ENCODE measurements at regions not wholly inside any gene's neighbourhood (a gene's known extent, or its start where the extent isn't known, plus 50 kb on each side); places are given as distances from the start of the nearest gene placed in this dataset.
"Not testable (repeated sequence)": the region's sequence is repeated elsewhere in the genome, so short reads cannot be mapped to it uniquely, and the experiment has no call there.

DNA sequence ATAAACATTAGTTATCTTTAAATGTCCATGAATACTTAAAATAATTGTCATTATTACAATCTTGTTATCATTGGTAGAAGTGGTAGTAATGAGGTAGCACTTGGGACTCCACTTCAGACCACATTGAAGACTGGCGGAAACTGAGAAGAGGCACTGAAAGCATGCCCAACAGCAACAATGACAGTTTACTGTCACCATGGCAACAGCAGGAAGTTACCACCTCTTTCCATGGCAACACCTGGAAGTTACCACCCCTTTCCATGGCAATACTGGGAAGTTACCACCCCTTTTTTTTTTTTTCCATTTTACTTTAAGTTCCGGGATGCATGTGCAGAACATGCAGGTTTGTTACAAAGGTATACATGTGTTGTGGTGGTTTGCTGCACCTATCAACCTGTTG, 494.9 kb upstream of the RBFOX1 start:
- no peak for DNase-seq

DNA sequence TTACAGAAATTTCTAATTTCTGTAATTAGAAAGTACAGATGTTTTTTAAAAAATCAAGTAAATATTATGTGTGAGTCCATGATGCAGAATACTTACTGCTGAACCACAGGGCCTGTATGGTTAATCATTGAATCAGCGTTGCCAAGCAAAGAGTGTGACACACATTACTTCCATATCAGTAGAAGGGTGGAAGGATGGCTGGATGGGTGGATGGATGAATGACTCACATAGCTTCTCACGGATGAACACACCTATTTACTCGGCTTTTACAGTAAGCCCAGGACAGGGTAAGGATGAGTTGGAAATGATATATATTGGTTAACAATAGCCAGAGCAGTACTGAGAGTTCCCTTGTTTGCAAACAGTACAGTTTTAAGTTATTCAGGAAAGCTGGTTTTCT, 495.9 kb upstream of the RBFOX1 start:
- no peak for DNase-seq

DNA sequence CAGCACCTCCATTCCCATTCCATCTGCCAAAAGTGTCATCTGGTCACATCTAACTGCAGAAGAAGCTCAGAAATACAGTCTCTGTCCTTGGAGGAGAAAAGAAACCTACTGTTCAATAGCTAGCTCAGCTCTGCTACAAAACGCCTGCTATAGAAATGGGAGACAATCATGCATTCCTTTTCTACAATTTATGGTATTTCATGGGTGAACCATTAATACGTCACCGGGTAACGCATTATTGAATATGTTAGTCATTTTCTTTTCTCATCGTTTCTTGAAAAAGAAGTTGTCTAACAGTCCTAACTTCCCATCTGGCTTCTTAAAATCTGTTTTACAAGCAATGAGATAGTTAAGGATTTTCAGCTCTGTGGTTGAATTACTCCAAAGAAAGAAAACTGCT, 496.7 kb upstream of the RBFOX1 start:
- DNase-seq = no peak

DNA sequence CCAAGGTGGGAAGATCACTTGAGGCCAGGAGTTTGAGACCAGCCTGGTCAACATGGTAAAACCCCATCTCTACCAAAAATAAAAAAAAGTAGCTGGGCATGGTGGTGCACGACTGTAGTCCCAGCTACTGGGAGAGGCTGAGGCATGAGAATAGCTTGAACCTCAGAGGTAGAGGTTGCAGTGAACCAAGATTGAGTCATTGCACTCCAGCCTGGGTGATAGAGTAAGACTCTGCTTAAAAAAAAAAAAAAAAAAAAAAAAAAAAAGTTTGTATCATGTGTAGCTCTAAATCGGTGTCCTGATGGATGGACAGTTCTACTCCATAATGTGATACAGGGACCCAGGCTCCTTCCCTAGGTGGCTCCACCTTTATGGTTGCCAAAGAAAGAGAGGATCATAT, 497.1 kb upstream of the RBFOX1 start:
- DNase-seq = no peak

DNA sequence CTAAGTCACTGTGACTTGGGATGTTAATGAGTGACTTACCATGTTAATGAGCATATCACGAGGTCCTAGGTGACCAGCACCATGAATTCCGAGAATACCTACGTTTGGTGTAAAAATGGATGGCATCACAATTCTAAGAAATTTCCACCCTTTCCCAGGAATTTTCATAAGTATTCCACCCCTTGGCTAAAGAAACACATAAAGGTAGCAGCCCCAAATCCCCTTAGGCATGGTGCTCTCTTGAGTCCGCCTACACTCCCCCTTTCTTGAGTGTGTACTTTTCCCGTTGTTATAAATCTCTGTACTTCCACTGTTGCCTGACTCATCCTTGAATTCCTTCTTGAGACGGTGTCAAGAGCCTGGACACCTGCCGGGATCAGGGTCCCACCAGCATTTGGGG, 504.0 kb upstream of the RBFOX1 start:
- DNase-seq = no peak

DNA sequence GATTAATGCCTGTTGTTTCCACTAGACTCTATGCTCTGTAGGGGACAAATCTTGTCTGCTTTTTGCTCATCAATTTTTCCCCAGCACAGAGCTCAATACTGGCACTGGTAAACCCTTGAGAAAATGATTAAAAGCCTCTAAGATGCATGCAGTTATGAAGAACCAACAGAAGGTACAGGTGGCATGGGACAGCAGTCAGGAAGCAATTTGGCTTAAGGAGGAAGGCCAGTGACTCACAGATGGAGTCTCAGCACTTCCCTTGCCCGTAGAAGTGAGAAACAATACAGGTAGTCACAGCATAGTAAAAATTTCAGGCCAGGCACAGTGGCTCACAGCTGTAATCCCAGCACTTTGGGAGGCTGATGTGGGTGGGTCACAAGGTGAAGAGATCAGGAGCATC, 504.7 kb upstream of the RBFOX1 start:
- no peak for DNase-seq

DNA sequence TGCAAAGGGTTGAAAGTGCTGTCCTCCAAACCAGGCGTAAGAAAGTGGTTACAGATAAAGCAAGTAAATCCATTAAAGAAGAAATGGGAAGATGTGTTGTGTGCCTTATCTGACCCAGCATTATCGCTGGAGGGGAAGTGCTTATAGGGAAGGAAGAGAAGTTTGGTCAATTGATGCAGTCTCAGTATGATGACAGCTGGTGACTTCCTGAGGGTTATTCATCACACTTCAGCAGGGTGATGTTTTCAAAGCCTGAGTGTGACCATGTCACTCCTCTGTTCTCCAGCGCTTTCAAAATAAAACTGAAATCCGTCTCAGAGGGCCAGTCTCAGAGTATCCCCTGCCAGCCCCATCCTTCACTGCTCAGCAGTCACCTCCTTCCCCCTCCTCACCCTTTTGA, 505.4 kb upstream of the RBFOX1 start:
- DNase-seq = no peak

DNA sequence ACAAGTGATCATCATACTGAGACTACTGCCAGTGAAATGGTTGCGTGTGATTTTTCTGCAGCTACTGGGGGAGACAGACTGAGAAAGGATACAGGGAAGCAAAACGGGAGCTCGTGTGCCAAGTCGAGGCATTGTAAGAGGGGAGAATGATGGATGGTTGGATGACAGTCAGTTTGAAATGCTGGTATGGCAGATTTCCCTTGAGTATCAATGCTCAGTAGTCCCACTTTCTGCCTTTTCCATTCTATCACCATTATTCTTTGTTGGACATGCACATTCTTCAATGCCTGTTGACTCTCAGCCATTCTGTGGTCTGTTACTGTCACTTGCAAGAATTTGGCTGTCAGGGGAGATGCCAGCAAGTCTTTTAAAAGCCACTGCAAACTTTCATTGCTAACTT, 510.6 kb upstream of the RBFOX1 start:
- DNase-seq = no peak

DNA sequence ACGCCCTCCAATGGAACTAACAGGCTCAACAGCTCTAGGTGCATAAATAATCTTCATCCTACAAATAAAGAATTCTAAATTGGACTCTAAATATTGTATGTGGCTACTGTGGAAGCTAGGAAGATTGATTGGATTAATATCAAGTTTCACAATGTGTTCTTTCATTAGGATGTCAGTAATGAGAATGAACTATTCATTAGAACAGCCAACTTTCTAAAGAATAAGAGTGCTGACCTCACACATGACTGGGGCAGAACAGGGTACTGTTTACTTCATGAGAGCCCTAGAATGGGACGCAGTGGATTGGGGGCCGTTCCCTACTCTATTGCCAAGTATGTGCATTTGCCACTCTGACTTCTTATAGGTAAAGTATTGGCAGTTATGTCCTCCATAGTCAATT, 528.2 kb upstream of the RBFOX1 start:
- no peak for DNase-seq

DNA sequence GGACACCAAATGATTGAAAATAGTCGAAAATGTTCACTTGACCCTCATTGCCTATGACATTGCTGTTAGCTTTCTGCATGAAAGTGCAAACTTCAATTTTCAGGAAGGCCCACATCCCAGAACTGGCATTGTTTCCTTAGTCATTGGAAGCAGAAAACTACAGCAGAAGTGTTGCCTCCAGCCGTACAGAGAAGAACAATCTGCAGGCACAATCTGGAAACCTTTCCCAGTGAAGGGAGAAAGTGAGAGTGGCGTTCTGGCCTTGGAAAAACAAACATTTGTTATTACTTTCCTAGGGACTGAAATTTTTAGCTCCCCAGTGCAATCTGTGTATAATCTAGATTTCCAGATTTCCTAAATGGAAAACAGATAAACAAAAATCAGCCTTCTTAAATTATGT, 529.5 kb upstream of the RBFOX1 start:
- no peak for DNase-seq

DNA sequence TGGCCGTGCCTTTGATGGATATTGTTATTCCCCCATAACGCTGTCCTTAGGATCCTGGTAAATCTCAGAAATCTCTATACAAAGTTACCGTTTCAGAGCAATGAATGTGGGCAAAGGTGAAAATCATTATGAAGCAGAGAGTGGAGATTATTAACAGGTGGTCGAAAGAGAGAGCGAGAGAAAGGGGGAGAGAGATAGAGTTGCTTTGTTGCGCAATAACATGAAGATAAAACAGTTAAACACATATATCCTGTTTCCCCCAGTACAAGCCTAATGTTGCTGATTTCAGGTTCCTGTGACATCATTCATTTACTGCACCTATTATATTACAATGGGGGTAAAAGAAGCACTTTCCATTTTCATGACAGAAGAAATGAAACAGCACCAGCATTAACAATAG, 535.4 kb upstream of the RBFOX1 start:
- no peak for DNase-seq

DNA sequence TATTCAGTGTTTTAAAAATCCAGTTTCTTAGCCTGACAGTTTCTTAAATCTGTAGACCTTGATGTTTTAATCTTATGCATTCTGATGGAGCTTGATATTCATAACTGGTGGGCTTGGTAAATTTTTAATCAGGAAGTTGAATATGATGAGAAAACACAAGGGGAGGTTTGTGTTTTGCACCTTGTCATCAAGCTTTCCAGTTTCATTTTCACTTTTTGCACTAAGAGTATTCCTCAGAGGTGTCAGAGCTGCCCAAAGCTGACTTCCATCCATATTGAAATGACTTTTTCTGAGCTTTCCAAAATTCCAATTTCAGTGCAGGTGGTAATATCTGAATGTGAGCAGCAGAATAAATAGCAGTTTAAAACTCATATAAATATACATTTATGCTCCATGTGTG, 555.0 kb upstream of the RBFOX1 start:
- DNase-seq = no peak

DNA sequence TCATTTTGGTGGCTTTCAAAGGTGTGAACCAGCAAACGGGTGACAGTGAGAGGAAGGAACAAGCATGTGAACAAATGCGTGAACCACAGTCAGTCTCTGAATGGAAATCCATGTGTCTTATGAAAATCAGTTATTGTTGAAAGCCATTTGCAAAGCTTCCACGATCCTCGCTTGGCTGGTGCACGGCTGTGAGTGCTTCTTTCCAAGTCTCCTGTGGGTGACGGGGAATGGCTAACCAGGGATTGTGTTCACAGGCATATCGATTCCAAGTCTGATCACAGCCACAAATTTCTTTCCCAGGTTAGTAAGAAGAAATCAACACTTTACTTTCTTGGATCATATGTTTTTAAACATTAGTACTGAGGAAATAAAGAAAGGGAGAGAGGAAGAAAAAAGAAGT, 556.9 kb upstream of the RBFOX1 start:
- no peak for DNase-seq

DNA sequence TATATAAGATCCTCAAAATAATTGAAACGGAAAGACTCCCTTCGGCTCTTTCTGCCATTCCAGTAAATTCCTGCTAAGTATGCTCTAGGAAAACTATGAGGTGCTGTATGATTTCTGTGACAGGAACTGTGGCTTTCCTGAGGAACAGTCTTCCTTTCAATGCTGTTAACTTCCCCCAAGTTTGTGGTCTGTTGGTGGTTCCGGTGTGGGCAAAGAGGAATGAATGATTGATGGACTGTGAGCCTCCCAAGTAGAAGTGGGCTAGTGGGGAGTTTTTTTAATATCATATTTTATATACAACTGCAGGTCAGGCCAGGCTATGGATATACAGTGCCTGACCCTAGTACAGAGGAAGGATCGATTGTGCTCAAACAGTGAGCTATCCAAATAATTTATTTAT, 560.7 kb upstream of the RBFOX1 start:
- no peak for DNase-seq

DNA sequence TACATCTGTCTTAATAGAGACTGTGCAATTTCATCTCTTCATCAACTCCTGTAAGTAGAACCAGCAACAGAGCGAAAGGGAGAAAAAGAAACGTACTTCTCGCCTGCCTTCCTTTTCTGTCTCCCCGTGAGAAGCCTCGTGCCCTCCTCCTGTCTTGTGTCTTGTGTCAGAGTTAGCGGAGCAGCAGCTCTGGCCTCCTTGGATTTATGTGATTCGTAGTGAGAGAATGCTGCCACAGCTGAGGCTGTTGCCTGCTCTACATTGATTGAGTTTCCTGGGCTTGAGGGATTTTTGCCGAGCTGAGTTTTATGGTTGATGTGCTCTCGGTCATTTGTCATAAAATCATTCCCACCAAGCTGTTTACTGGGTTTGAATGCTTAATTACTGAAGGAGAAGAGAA, 579.1 kb upstream of the RBFOX1 start:
- DNase-seq = no peak

DNA sequence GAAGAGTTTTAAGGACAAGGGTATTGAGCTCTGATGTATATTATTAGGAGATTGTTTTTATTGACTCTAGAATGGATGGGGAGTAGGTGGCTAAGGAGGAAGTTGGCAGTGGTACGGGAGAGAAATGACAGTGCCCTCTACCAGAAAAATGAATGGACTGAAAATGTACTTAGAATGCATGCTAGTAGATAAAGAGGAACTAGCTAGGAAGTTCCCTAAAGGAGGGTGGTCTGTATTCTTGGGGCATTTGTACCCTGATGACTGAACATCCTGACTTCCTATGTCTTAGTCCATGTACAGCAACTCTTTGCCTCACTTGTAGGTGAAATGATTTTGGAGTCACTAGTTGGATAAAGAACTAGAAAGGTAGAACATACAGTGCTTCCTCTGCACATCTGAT, 581.5 kb upstream of the RBFOX1 start:
- no peak for DNase-seq

DNA sequence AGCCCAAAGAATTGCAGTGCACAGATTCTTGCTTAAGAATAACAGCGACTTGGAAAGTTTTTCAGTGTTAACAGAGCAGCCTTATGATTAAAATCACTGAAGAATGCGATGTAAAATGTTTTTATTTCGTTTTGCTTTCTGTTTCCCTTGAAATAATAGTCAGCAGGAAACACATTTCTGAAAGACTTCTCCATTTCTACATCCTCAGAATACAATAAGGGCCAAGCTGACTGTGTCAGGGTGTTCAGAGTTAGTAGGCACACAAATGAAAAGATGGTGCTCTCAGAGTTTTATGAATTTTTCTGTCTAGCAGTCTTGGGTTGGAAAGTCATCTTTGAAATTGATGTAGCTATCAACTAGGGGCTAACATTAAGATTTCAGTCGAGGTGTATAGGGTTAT, 582.9 kb upstream of the RBFOX1 start:
- no peak for DNase-seq

DNA sequence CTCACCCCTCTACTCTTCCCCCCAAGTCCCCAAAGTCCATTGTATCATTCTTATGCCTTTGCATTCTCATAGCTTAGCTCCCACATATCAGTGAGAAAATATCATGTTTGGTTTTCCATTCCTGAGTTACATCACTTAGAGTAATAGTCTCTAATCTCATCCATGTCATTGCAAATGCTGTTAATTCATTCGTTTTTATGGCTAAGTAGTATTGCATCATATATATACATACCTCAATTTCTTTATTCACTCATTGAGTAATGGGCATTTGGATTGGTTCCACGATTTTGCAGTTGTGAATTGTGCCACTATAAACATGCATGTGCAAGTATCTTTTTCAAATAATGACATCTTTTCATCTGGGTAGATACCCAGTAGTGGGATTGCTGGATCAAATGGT, 596.3 kb upstream of the RBFOX1 start:
- not testable (repeated sequence) for DNase-seq

DNA sequence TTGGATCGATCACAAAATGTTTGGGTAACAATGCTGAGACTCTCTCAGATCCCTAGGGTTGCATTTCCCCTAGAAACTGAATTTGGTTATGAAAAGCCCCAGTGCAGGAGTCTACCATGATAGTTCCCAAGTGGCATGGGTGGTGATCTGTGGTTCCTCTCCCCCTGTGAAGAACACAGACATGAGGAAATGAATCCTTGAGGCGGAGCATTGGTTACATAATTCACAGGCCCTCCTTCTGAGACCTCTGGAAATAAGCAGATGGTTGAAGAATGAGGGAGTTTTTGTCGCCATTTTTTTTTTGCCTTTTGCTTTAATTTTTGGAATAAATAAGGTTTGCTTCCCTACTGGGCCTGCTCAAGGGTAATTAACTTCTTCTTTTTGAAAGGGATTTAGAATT, 597.0 kb upstream of the RBFOX1 start:
- DNase-seq = no peak

DNA sequence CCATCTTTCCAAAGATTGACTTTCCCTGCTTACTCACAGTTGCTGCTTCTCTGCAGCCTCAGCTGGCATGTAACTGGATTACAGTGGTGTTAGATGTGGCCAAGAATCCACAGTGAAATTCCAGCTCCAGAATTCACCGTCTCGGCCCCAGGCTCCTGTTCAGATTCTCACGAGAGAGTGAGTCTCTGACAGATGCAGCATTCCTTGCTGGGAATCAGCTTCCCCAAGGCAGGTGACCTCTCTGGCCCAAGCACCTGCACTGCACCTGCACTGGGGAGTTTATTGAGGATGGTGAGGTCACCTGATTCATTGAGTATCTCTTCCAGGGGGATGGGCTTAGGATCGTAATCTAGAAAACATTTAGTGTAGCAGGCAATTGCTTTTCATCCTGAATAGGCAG, 600.5 kb upstream of the RBFOX1 start:
- DNase-seq = no peak

DNA sequence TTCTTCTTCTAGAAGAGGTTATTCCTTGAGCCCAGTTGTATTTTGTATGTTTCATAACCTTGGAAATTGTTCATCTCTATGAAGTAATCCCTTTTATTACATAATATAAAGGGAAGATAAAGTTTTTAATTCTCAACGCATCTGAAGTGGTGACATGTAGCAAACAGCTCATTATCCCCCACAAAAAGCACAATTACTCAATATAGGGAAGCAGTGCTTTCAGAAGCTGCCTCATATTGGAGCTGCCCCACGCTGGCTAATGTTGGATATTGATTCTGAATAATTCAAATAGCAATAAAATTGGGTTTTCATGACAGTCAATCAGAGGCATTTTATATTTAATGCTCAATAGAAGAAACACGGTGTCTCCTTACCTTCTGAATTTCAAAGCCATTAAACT, 604.3 kb upstream of the RBFOX1 start:
- no peak for DNase-seq

DNA sequence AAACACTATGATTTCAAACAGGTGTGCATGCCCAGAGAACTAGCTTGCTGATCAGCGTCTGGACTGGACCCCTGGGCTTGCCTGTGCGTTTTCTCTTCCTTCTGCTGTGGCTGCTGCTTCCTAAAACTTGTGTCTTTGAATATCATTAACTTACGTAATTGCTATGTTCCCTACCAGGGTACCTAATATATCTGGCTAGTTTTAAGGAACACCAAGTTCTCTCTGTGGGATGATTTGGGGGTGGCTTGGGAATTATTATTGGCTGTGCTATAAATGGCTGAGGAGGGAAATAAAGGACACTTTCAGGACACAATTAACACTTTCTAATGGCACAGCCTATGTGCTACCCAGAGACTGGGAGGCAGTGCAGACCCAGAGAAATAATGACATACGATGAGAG, 606.0 kb upstream of the RBFOX1 start:
- no peak for DNase-seq

DNA sequence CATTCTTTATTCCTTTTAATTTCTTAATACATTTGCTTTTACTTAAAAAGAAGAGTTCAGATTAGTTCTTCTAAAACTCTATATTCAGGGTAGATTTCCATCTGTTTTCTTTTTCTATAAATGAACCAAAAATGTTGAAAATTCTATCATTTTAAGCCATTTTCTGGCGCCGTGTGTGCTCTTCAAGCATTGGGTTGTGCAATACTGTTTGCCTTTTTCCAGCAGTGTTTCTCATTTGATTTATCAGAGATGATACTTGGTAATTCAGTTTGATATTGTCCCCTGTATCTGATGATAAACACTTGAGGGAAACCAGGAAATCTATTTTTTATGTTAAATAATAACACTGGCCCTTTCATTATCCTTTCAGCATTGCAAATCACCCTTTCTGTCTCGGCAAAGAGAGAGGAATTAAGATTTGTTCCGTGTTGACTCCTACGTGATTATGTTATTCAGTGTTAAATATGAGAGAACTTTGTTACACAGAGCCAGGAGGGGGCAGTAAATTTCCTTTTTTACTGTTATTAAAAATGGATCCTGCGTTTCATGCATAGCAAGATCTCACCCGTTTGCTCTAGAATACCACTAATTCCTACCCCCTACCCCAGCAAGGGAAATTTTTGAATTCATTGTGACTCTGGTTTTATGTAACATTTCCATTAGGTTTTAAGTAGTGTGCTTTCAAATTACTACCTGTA, 606.9 kb upstream of the RBFOX1 start:
- no peak for DNase-seq

DNA sequence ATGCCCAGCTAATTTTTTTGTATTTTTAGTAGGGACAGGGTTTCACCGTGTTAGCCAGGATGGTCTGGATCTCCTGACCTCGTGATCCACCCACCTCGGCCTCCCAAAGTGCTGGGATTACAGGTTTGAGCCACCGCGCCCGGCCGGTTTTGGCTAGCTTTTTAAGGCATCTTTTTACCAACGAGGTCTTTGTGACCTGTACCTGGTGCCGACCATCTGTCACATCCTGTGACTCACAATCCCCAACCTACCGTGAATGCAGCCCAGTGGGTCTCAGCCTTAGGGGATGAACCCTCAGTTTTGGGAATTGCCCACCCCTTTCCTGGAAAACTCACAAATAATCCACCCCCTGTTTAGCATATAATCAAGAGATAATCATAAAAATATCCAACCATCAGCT, 607.4 kb upstream of the RBFOX1 start:
- not testable (repeated sequence) for DNase-seq

DNA sequence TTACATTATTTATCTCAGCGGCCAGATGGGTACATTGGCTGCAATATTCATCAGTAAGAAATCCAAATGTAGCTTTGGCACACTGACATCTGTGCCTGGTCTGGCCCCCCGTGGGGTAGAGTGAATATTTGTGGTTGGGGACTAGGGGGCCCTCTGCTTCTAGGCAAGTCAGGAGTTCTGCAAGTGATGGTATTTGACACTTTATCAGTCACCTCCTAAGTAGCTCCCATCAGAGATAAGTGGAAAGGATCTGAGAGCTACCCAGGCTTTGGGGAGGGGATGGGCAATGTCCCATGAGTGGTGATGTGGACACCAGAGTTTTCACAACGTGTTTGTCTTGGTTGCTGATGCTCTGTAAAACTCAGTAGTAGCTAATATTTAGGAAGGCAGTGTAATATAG, 609.9 kb upstream of the RBFOX1 start:
- DNase-seq = no peak

DNA sequence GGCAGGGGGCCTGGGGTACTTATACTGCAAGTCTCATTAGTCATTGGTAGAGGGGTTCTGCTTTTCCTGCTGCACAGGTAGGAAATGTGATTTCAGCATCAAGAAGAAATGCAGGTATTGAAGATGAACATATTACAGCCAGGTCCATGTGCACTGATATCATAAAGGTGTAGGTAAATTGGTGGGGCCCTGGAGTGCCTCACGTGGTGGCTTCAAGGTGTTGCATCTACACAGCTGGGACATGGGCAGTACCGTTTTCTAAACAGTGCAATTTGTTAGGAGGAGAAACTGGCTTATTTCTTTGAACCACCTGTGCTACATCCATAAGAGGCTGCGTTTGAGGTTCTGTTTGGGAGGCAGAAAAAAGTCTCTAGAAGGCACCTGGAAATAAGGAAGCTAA, 618.1 kb upstream of the RBFOX1 start:
- no peak for DNase-seq

Data from NCI-H2107 (cell line).